ENCODE measurements at regions not wholly inside any gene's neighbourhood (a gene's known extent, or its start where the extent isn't known, plus 50 kb on each side); places are given as distances from the start of the nearest gene placed in this dataset.

DNA sequence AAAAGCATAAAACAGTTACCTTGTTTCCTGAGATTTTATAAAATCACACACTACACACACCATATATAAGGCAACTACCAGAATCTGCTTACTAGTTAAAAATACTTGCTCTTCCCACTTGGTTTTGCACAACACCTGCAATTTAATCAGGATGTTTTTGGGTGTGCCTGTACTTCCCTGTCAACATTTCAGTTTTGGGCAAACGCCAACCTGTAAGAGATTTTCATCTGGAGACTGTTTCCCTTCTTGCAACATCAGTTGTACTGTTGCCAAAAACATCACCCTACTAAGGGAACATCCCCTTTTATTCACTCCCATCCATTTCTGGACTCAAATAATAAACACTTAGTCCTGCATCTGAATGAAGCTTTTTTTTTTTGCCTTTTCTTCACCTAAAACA is 172.3 kb downstream of the DUSP6 start:
- TF ChIP-seq, protein P1, sequence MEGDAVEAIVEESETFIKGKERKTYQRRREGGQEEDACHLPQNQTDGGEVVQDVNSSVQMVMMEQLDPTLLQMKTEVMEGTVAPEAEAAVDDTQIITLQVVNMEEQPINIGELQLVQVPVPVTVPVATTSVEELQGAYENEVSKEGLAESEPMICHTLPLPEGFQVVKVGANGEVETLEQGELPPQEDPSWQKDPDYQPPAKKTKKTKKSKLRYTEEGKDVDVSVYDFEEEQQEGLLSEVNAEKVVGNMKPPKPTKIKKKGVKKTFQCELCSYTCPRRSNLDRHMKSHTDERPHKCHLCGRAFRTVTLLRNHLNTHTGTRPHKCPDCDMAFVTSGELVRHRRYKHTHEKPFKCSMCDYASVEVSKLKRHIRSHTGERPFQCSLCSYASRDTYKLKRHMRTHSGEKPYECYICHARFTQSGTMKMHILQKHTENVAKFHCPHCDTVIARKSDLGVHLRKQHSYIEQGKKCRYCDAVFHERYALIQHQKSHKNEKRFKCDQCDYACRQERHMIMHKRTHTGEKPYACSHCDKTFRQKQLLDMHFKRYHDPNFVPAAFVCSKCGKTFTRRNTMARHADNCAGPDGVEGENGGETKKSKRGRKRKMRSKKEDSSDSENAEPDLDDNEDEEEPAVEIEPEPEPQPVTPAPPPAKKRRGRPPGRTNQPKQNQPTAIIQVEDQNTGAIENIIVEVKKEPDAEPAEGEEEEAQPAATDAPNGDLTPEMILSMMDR (IDR thresholded peaks at IDR 0.05), result no peak

- TF ChIP-seq, protein P1 (IDR thresholded peaks at IDR 0.05), result no peak
These were observed 173.1 kb downstream of the DUSP6 start for GRCh38 chr12:89179245-89179644.

GRCh38 chr12:89177802-89178395 is 174.4 kb downstream of the DUSP6 start:
- TF ChIP-seq, protein P1 (IDR thresholded peaks at IDR 0.05), result no peak

DNA sequence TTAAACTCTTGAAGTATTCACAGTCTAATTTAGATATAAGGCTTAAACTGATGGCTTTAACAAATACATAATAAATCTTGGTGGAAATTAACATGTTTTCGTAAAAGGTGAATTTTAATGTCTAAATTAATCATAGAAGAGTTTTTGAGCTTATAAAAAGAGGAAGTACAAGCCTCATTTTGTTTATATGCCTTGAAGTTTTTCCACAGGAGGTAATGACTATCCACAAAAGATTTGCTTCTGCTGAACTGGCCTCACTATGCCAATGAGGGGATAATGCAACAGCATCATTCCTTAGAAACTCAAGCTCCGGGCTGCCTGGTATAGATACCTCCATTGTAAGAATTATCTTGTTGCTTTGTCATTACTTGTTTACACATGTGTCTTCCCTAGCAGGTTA is 175.6 kb downstream of the DUSP6 start:
- TF ChIP-seq, protein P1 (IDR thresholded peaks at IDR 0.05), result no peak

GRCh38 chr12:89173678-89174077 is 178.6 kb downstream of the DUSP6 start:
- TF ChIP-seq, protein P1 (IDR thresholded peaks at IDR 0.05), result no peak

DNA sequence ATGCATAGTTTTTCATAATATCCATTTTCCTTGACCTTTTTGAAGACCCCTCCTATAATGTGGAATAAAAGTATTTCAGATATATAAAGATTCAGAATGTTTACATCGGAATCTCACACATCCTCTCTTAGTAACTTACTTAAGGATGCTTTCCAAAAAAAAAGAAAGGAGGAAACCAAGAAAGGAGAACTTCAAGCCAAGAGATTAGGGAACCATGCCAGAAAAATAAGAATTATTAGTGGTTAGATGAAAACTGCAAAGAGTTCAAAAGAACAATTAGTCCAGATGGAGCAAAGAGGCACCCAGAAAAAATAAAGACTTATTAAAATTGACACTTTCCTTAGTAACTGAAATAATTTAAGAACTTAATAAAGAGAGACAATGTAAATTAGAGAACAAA is 179.2 kb downstream of the DUSP6 start:
- TF ChIP-seq, protein P1 (IDR thresholded peaks at IDR 0.05), result no peak

- TF ChIP-seq, protein P1 (IDR thresholded peaks at IDR 0.05), result no peak
These were observed 180.1 kb downstream of the DUSP6 start for GRCh38 chr12:89172224-89172623.

DNA sequence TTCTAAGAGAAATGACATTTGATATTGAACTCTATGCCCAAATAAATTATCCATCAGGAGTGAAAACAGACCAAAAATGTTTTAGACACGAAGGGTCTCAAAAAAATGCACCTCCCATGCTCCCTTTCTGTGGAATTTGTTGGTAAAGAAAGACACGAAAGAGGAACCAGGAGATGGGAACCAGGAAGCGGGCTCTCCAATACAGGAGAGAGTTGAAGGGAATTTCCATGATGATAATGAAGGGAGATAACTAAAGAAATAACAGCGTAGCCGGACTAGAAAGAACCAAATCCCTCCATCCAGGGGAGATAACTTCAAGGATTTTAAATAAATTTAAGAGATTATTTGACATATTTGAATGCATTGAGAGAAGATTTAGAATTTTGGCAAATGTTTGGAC is 183.0 kb downstream of the DUSP6 start:
- TF ChIP-seq, protein P1 (IDR thresholded peaks at IDR 0.05), result no peak
